H1 (cell line): ENCODE measurements at regions not wholly inside any gene's neighbourhood (a gene's known extent, or its start where the extent isn't known, plus 50 kb on each side); places are given as distances from the start of the nearest gene placed in this dataset.

Experiments used
- CTCF ChIA-PET: fragments of 300-600 bp; sonication (Branson Sonifier 250); formaldehyde crosslinking; loops from one replicate; lab custom pipeline; 2021; ENCODE audit not compliant: partially characterized antibody; lab: Charles Lee
- POLR2A ChIA-PET: fragments of 300-600 bp; sonication (Branson Sonifier 250); formaldehyde crosslinking; loops from one replicate; lab custom pipeline; 2021; ENCODE audit warnings: inconsistent platforms; ENCODE audit not compliant: partially characterized antibody; lab: Charles Lee
- DNase-seq, 2 experiments: peaks; one replicate each; pipeline versions ENCODE4 v3.0.0 to v3.0.0-alpha.2; 2010 to 2022; ENCODE audit warnings: low spot score in 2 of 2, low read depth in 1 of 2, mixed read lengths in 1 of 2
- FAIRE-seq: peaks from 2 replicates; lab custom pipeline; 2011; peaks lifted over from hg19 to GRCh38; lab: Jason Lieb, UNC
- H2AFZ ChIP-seq: 2 replicates; pipeline ENCODE4 v1.8.1; 2012; ENCODE audit warnings: low read length, inconsistent platforms
- H2AK5ac ChIP-seq: 2 replicates; pipeline ENCODE4 v1.6.1; 2013; ENCODE audit warnings: low read depth, low read length
- H2BK120ac ChIP-seq: replicated peaks from 2 replicates; pipeline ENCODE3; 2013; ENCODE audit warnings: low read depth, low read length, inconsistent platforms
- H2BK12ac ChIP-seq: 2 replicates; pipeline ENCODE4 v1.6.1; 2013; ENCODE audit warnings: low read depth, low read length
- H2BK15ac ChIP-seq: 2 replicates; pipeline ENCODE4 v1.6.1; 2013; ENCODE audit warnings: low read length
- H2BK20ac ChIP-seq: 2 replicates; pipeline ENCODE4 v1.6.1; 2013; ENCODE audit warnings: low read length
- H2BK5ac ChIP-seq: 2 replicates; pipeline ENCODE4 v1.6.1; 2013; ENCODE audit warnings: low read depth, low read length
- H3K14ac ChIP-seq: 2 replicates; pipeline ENCODE4 v1.6.1; 2013; ENCODE audit warnings: inconsistent platforms; ENCODE audit not compliant: insufficient read length
- H3K18ac ChIP-seq: 2 replicates; pipeline ENCODE4 v1.6.1; 2013; ENCODE audit warnings: low read length; ENCODE audit errors: extremely low read depth
- H3K23ac ChIP-seq: 2 replicates; pipeline ENCODE4 v1.6.1; 2013; ENCODE audit warnings: inconsistent platforms; ENCODE audit not compliant: insufficient read length
- H3K23me2 ChIP-seq: 2 replicates; pipeline ENCODE4 v1.6.1; 2013; ENCODE audit warnings: low read depth, low read length
- H3K27ac ChIP-seq: 2 replicates; pipeline ENCODE4 v1.6.1; 2011; ENCODE audit warnings: low read depth, low read length, inconsistent platforms
- H3K27me3 ChIP-seq, 4 experiments: replicated peaks in 1 of 4; 1 replicate in 1 of 4; 2 replicates in 3 of 4; pipeline versions ENCODE4 v1.6.1 to v1.8.1; 2011 to 2013; ENCODE audit warnings: low read length in 3 of 4, mild to moderate bottlenecking in 3 of 4, inconsistent platforms in 2 of 4, mixed read lengths in 2 of 4, moderate library complexity in 1 of 4; ENCODE audit not compliant: control insufficient read depth in 3 of 4, insufficient read depth in 3 of 4; ENCODE audit errors: extremely low read depth in 1 of 4
- H3K36me3 ChIP-seq, 4 experiments: 2 replicates each; pipeline versions ENCODE4 v1.6.1 to v1.8.1; 2011 to 2013; ENCODE audit warnings: mild to moderate bottlenecking in 4 of 4, low read length in 3 of 4, moderate library complexity in 2 of 4, control low read depth in 1 of 4, inconsistent platforms in 1 of 4; ENCODE audit not compliant: insufficient read depth in 4 of 4, control insufficient read depth in 2 of 4
- H3K4ac ChIP-seq: replicated peaks from 2 replicates; pipeline ENCODE3; 2013; ENCODE audit warnings: low read length, low read depth, mixed read lengths, inconsistent platforms; ENCODE audit not compliant: insufficient read length
- H3K4me1 ChIP-seq, 4 experiments: replicated peaks in 1 of 4; 1 replicate in 1 of 4; 2 replicates in 3 of 4; pipeline versions ENCODE4 v1.6.1 to v1.8.1; 2011 to 2013; ENCODE audit warnings: low read length in 3 of 4, inconsistent platforms in 2 of 4, mixed read lengths in 1 of 4; ENCODE audit not compliant: insufficient read depth in 4 of 4, control insufficient read depth in 3 of 4
- H3K4me2 ChIP-seq, 2 experiments: 2 replicates each; pipeline versions ENCODE4 v1.6.1 to v1.8.1; 2011 to 2013; ENCODE audit warnings: low read depth in 2 of 2, low read length in 2 of 2, control low read depth in 1 of 2, inconsistent platforms in 1 of 2, mild to moderate bottlenecking in 1 of 2; ENCODE audit not compliant: insufficient read depth in 1 of 2
- H3K4me3 ChIP-seq, 4 experiments: fragments of 200-600, 300-600 bp in 1 of 4; sonication (generic), shearing (Covaris generic), sonication (Bioruptor Twin) in 1 of 4; 2 replicates each; pipeline versions ENCODE4 v1.5.1 to v1.8.1; 2011 to 2016; ENCODE audit warnings: low read length in 4 of 4, low read depth in 3 of 4, control low read depth in 2 of 4, inconsistent platforms in 2 of 4, mild to moderate bottlenecking in 2 of 4, mixed read lengths in 1 of 4, moderate library complexity in 1 of 4; ENCODE audit not compliant: insufficient read depth in 2 of 4; ENCODE audit errors: extremely low read depth in 1 of 4
- H3K56ac ChIP-seq: replicated peaks from 2 replicates; pipeline ENCODE3; 2013; ENCODE audit warnings: low read depth, mild to moderate bottlenecking, mixed read lengths, low read length, inconsistent platforms; ENCODE audit not compliant: insufficient read length
- H3K79me1 ChIP-seq: 2 replicates; pipeline ENCODE4 v1.6.1; 2013; ENCODE audit warnings: low read depth, low read length, control low read depth
- H3K79me2 ChIP-seq, 2 experiments: 2 replicates each; pipeline versions ENCODE4 v1.6.1 to v1.8.1; 2012 to 2013; ENCODE audit warnings: low read length in 2 of 2, mild to moderate bottlenecking in 2 of 2, inconsistent platforms in 1 of 2; ENCODE audit not compliant: insufficient read depth in 2 of 2, control insufficient read depth in 1 of 2
- H3K9ac ChIP-seq, 4 experiments: replicated peaks in 1 of 4; 1 replicate in 1 of 4; 2 replicates in 3 of 4; pipeline versions ENCODE4 v1.6.1 to v1.8.1; 2011 to 2013; ENCODE audit warnings: low read depth in 3 of 4, low read length in 3 of 4, control low read depth in 2 of 4, mild to moderate bottlenecking in 2 of 4, moderate library complexity in 2 of 4, inconsistent platforms in 1 of 4; ENCODE audit errors: extremely low read depth in 1 of 4
- H3K9me3 ChIP-seq, 2 experiments: 2 replicates each; pipeline versions ENCODE4 v1.6.1 to v1.8.1; 2012 to 2013; ENCODE audit warnings: mild to moderate bottlenecking in 2 of 2, moderate library complexity in 2 of 2, control low read depth in 1 of 2, inconsistent platforms in 1 of 2, low read depth in 1 of 2, low read length in 1 of 2, mixed read lengths in 1 of 2; ENCODE audit not compliant: insufficient read depth in 2 of 2
- H4K20me1 ChIP-seq, 2 experiments: replicated peaks in 1 of 2; 2 replicates each; pipeline versions ENCODE3 to v1.8.1; 2011 to 2013; ENCODE audit warnings: inconsistent platforms in 2 of 2, low read length in 2 of 2, mild to moderate bottlenecking in 1 of 2; ENCODE audit not compliant: insufficient read depth in 2 of 2, control insufficient read depth in 1 of 2
- H4K5ac ChIP-seq: 2 replicates; pipeline ENCODE4 v1.6.1; 2013; ENCODE audit warnings: low read length, low read depth, mixed read lengths, inconsistent platforms; ENCODE audit not compliant: insufficient read length
- H4K8ac ChIP-seq: 2 replicates; pipeline ENCODE4 v1.8.0; 2013; ENCODE audit warnings: mild to moderate bottlenecking, moderate library complexity, low read length, inconsistent platforms; ENCODE audit not compliant: insufficient read depth; ENCODE audit errors: extremely low read depth
- H4K91ac ChIP-seq: replicated peaks from 2 replicates; pipeline ENCODE3; 2013; ENCODE audit warnings: low read length, mixed read lengths, inconsistent platforms; ENCODE audit not compliant: insufficient read length
- BRCA1 ChIP-seq: IDR thresholded peaks from 2 replicates; pipeline ENCODE4 v1.6.1; 2012; ENCODE audit warnings: low read depth, low read length, improper control_type of control experiment
- CBX5 ChIP-seq: fragments of 300-800, 300-1000 bp; sonication (generic); IDR thresholded peaks from 2 replicates; pipeline ENCODE4 v1.7.1; 2016; ENCODE audit warnings: antibody characterized with exemption, low read length, low read depth
- GTF2F1 ChIP-seq: IDR thresholded peaks from 2 replicates; pipeline ENCODE4 v1.6.1; 2012; ENCODE audit warnings: low read depth, low read length, improper control_type of control experiment, borderline replicate concordance
- JUN ChIP-seq: IDR thresholded peaks from 2 replicates; pipeline ENCODE4 v1.6.1; 2011; ENCODE audit warnings: low read depth, mild to moderate bottlenecking, improper control_type of control experiment, low read length
- KDM1A ChIP-seq: fragments of 200-600, 300-600 bp; sonication (generic); IDR thresholded peaks from 2 replicates; pipeline ENCODE4 v1.7.1; 2016; ENCODE audit warnings: mild to moderate bottlenecking, low read length, borderline replicate concordance
- MAFK ChIP-seq: IDR thresholded peaks from 2 replicates; pipeline ENCODE4 v1.6.1; 2012; ENCODE audit warnings: low read depth, mild to moderate bottlenecking, improper control_type of control experiment, low read length
- NANOG ChIP-seq: IDR thresholded peaks from 2 replicates; pipeline ENCODE4 v1.6.1; 2011; ENCODE audit warnings: low read length, low read depth, mild to moderate bottlenecking, inconsistent platforms; ENCODE audit not compliant: insufficient read depth, poor library complexity, severe bottlenecking
- RAD21 ChIP-seq, 2 experiments: IDR thresholded peaks in 1 of 2; conservative IDR thresholded peaks in 1 of 2; 2 replicates each; pipeline ENCODE4 v1.6.1; 2011; ENCODE audit warnings: low read depth in 2 of 2, low read length in 2 of 2, improper control_type of control experiment in 1 of 2, inconsistent platforms in 1 of 2, mild to moderate bottlenecking in 1 of 2, moderate library complexity in 1 of 2
- SIN3A ChIP-seq, 2 experiments: IDR thresholded peaks in 1 of 2; conservative IDR thresholded peaks in 1 of 2; 2 replicates each; pipeline ENCODE4 v1.6.1; 2011 to 2012; ENCODE audit warnings: low read length in 2 of 2, improper control_type of control experiment in 1 of 2, low read depth in 1 of 2, mild to moderate bottlenecking in 1 of 2
- SIRT6 ChIP-seq: IDR thresholded peaks from one replicate; pipeline ENCODE4 v1.7.1; 2012; ENCODE audit warnings: low read length, inconsistent platforms
- SIX5 ChIP-seq: IDR thresholded peaks from 2 replicates; pipeline ENCODE4 v1.6.1; 2011; ENCODE audit warnings: mild to moderate bottlenecking, low read depth, low read length
- SUZ12 ChIP-seq: fragments of 200-600 bp; sonication (generic); IDR thresholded peaks from 2 replicates; pipeline ENCODE4 v1.6.1; 2012; ENCODE audit warnings: mild to moderate bottlenecking, inconsistent platforms, low read length, moderate library complexity, mixed read lengths
- WGBS, 2 experiments: shearing (Covaris generic) in 1 of 2; methylation state at CpG; one replicate each; pipeline versions ENCODE4 v1.1.6 to v1.1.7; 2013 to 2015; ENCODE audit warnings: low lambda C conversion rate in 2 of 2, mixed read lengths in 2 of 2, inconsistent platforms in 1 of 2, low coverage in 1 of 2, missing lambda C conversion rate in 1 of 2; ENCODE audit not compliant: insufficient replicate concordance in 2 of 2, insufficient coverage in 1 of 2, insufficient read length in 1 of 2; ENCODE audit errors: extremely low coverage in 1 of 2, missing lambda C conversion rate in 1 of 2; 5-methylcytosine and 5-hydroxymethylcytosine counted together

DNA sequence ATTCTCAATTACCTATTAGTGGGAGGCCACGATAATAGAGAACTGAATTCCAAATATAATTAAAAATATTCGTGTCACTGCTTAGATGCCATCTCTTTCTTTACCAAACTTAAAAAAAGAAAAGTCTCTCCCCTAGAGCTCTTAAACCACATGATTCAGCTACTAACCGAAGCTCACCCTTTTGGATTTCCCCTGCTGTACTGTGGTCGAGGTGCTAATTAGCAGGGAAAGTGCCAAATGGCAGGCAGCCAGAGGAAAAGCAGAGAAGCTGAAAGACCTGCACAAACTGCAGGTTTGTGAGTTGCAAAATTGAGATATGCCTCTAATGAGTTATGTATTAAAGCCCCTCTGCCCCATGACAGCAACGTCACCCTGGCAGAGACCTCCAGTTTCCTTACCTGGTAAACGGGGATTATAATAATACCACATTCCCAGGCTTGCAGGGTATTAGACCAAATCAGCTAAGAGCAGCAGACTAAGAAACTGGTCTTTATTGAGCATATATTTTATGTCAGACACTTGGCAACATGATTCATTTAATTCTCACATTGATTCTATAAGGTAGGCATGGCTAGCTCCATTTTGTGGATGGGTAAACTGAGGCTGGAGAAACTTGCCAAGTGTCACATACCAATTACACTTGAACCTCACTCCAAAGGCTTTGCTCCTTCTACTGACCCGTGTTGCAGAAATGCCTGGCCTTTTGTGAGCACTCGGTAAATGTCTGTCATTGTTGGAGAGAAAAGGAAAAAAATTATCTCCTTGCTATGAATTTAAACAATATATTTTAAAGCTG, 259.7 kb downstream of the LPIN1 start:
- H3K27me3 ChIP-seq = peaks cover 0 to 1% (median 0%) of the 10 kb centered on the region in 4 experiments; a peak in 1 of 7 replicates
- TF ChIP-seq SUZ12 (no peak), RAD21 (IDR thresholded peaks at IDR 0.05 in 1 of 2, conservative IDR thresholded peaks at IDR 0.05 in 1 of 2; ENCODE audit: low read depth in 2 of 2, low read length in 2 of 2) (no peak), NANOG (no peak), MAFK (no peak), SIRT6 (no peak), GTF2F1 (no peak), SIX5 (no peak), CBX5 (no peak), KDM1A (no peak), BRCA1 (no peak), JUN (no peak), SIN3A (conservative IDR thresholded peaks at IDR 0.05 in 1 of 2, IDR thresholded peaks at IDR 0.05 in 1 of 2; ENCODE audit: low read depth in 1 of 2, low read length in 2 of 2) (no peak)

More for the DNA sequence above, 259.7 kb downstream of the LPIN1 start:
- no peak overlapping the region for H4K8ac ChIP-seq
- no peaks in the 10 kb centered on the region for H3K36me3 ChIP-seq
- H3K9me3 ChIP-seq = no peaks in the 10 kb centered on the region
- WGBS, 2 experiments = 88% methylated on average over 8 of the region's 8 CpGs; no CpG with 5 or more reads in 1 of the 2 experiments
- H3K23me2 ChIP-seq = no peaks in the 10 kb centered on the region; the same call in 1 of the 2 replicates
- H3K14ac ChIP-seq = no peak overlapping the region
- H3K27ac ChIP-seq = no peak overlapping the region
- no peak overlapping the region for H3K4ac ChIP-seq
- no peak overlapping the region for H3K9ac ChIP-seq
- no peak overlapping the region for H2AK5ac ChIP-seq
- no peaks in the 10 kb centered on the region for H3K79me2 ChIP-seq
- DNase-seq (no peak), FAIRE-seq (no peak)
- no peak overlapping the region for H3K4me3 ChIP-seq
- H3K56ac ChIP-seq = no peak overlapping the region
- ChIA-PET CTCF (interaction anchor here (0.6 to 1.0 kb wide), 4 partner anchors 10 to 714 kb away, joined by 3 read pairs; no protein-coding TSS in a partner anchor), POLR2A (no interaction called here)
- H2BK5ac ChIP-seq = peak overlapping the region; percentile 48; the same call in 1 of the 2 replicates
- peaks cover 0 to 8% (median 2%) of the 10 kb centered on the region in 4 experiments; a peak in 3 of 7 replicates for H3K4me1 ChIP-seq
- H2BK20ac ChIP-seq = no peak overlapping the region; the same call in 1 of the 2 replicates
- H2BK120ac ChIP-seq = no peak overlapping the region
- peak overlapping the region; percentile 40; the same call in 1 of the 2 replicates for H2AFZ ChIP-seq
- H3K4me2 ChIP-seq = no peak overlapping the region
- H4K20me1 ChIP-seq = no peaks in the 10 kb centered on the region
- H2BK15ac ChIP-seq = no peak overlapping the region
- no peak overlapping the region for H3K23ac ChIP-seq
- H4K91ac ChIP-seq = no peak overlapping the region
- no peak overlapping the region for H2BK12ac ChIP-seq
- no peak overlapping the region for H4K5ac ChIP-seq
- no peaks in the 10 kb centered on the region for H3K79me1 ChIP-seq
- no peak overlapping the region for H3K18ac ChIP-seq
